Bronchial epithelial cell (primary cell): ENCODE measurements at regions not wholly inside any gene's neighbourhood (a gene's known extent, or its start where the extent isn't known, plus 50 kb on each side); places are given as distances from the start of the nearest gene placed in this dataset.
A peak's percentile ranks its signal among the peaks of the same experiment; 100 is the strongest.

ENCODE experiments used
- DNase-seq: peaks from one replicate; pipeline ENCODE4 v3.0.0-alpha.2; 2010; ENCODE audit warnings: low read depth
- FAIRE-seq: peaks from 2 replicates; lab custom pipeline; 2011; peaks lifted over from hg19 to GRCh38; lab: Jason Lieb, UNC
- H3K27me3 ChIP-seq: 2 replicates; pipeline ENCODE4 v1.5.1; 2011; ENCODE audit warnings: low read length; ENCODE audit not compliant: control insufficient read depth, insufficient read depth
- H3K36me3 ChIP-seq: 2 replicates; pipeline ENCODE4 v1.5.1; 2011; ENCODE audit warnings: low read length; ENCODE audit not compliant: control insufficient read depth, insufficient read depth
- H3K4me3 ChIP-seq: 2 replicates; pipeline ENCODE4 v1.5.1; 2011; ENCODE audit warnings: mild to moderate bottlenecking, low read depth, low read length, control low read depth
- TF ChIP-seq, protein P1 (sequence below): IDR thresholded peaks from 2 replicates; pipeline ENCODE4 v1.5.1; 2011; ENCODE audit warnings: mild to moderate bottlenecking, moderate library complexity, low read length, control low read depth, inconsistent platforms; ENCODE audit not compliant: insufficient read depth, severe bottlenecking

DNA sequence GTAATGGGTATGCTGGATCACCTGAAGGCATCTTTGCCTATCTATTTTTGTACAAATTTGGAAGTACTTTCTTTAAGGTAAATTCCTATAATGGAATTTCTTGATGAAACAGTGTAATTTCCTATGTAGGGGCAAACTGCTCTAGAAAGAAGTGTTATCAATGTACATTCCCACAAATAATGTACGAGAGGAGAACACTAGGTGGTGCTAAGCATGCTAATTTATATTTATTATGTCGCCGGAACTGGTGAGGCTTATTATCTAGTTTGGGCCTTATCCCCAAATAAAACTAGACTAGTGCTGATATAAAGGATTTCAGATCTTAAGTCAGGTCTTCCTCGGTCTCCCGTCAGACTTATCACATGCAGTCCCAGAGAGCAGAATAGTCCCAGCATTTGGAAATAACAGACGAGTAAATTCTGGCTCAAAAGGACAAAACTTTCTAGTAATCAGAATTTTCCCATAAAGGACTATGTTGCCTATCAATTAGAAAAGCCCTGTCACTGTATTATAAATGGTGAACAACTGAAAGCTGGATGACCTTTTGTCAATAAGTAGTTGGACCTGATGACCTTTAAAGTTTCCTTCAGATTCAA, 86.9 kb upstream of the RBBP8 start:
- TF ChIP-seq, protein P1, sequence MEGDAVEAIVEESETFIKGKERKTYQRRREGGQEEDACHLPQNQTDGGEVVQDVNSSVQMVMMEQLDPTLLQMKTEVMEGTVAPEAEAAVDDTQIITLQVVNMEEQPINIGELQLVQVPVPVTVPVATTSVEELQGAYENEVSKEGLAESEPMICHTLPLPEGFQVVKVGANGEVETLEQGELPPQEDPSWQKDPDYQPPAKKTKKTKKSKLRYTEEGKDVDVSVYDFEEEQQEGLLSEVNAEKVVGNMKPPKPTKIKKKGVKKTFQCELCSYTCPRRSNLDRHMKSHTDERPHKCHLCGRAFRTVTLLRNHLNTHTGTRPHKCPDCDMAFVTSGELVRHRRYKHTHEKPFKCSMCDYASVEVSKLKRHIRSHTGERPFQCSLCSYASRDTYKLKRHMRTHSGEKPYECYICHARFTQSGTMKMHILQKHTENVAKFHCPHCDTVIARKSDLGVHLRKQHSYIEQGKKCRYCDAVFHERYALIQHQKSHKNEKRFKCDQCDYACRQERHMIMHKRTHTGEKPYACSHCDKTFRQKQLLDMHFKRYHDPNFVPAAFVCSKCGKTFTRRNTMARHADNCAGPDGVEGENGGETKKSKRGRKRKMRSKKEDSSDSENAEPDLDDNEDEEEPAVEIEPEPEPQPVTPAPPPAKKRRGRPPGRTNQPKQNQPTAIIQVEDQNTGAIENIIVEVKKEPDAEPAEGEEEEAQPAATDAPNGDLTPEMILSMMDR = peak; percentile 43
- no peaks in the 10 kb centered on the region for H3K36me3 ChIP-seq
- H3K27me3 ChIP-seq = no peaks in the 10 kb centered on the region
- no peak for FAIRE-seq
- H3K4me3 ChIP-seq = no peak overlapping the region
- peak; percentile 64 for DNase-seq

DNA sequence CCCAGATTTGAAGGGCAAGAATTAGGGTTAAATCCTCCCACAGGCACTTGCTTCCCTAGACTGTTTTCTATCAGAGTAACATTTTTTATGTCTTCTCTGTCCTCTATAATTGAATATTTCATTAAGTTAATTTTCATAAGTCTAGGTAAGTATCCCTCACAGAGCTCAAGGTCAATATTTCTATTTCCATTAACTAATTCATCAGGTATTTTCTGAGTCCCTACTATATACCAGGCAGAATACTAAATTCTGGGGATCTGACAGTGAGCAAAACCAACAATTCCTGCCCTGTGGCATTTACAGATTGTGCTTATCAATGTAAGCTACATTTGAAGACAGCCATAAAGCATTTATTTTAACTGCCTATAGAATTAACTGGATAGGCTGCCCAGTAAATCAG, 86.4 kb upstream of the RBBP8 start:
- no peaks in the 10 kb centered on the region for H3K27me3 ChIP-seq
- FAIRE-seq = no peak
- H3K4me3 ChIP-seq = no peak overlapping the region
- H3K36me3 ChIP-seq = no peaks in the 10 kb centered on the region
- TF ChIP-seq, protein P1 = no peak
- DNase-seq = no peak

DNA sequence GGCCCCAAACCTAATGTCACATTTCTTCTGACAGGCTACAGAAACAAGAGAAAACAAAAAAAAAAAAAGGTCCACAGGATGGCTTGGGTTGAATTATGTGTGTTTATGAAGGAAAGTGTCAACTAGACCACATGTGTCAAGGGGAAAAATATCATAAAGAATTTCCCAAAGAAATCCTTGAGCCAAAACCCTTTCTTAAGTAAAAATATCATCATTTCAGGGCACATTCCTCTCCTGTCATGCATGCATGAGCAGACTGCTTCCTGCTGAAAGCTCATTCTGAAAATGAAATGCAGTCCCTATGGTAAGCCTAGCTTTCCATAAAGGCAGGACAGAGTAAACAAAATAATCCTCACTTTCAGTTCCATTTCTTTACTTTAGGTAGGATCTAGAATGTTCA, 85.7 kb upstream of the RBBP8 start:
- TF ChIP-seq, protein P1 = no peak
- Histone ChIP-seq H3K36me3 (no peaks in the 10 kb centered on the region), H3K27me3 (no peaks in the 10 kb centered on the region), H3K4me3 (no peak overlapping the region)
- FAIRE-seq (no peak), DNase-seq (no peak)

DNA sequence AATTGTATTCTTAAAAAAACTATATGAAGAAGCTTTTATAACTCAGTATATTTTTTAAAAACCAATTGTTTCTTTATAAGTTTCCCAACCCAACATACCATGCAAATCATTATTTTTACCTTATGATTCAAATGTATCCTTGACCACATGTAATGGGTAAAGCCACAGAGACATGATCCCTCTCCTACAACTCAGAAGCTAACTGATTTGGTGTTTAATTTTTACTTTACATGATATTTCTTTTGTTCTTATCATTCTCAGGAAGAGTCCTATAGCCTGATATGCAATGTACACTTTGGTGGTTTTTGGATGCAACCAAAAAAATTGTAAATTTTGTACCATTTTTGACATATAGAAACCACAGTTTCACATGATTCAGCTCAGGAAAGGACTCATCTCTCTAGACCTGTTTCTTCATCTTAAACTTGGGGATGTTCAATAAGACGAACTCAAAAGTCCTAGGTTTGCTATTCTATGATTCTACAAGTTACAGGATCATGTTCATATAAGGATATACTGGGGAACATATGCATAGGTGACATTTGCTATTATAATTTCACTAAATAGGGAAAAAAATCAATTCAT, 85.2 kb upstream of the RBBP8 start:
- TF ChIP-seq, protein P1 = no peak
- no peak overlapping the region for H3K4me3 ChIP-seq
- no peaks in the 10 kb centered on the region for H3K36me3 ChIP-seq
- FAIRE-seq (no peak), DNase-seq (no peak)
- no peaks in the 10 kb centered on the region for H3K27me3 ChIP-seq

DNA sequence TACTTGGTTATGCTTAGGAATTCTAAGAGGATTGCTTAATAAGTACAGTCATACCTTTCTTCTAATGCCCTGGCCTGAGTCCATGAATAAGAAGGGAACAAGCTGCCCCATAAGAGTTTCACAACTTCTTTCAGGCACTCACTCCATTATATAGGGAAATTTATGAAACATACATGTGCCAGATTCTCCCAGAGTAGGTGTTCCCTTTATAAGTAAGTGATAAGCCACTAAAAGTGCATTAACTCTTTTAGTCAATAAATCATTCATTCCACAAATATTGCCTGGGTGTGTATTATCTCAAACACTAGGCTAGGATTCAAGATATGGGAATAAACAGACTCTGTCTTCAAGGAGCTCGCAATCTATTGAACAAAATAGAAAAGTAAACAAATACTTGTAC, 84.5 kb upstream of the RBBP8 start:
- H3K4me3 ChIP-seq = no peak overlapping the region
- no peaks in the 10 kb centered on the region for H3K36me3 ChIP-seq
- H3K27me3 ChIP-seq = no peaks in the 10 kb centered on the region
- TF ChIP-seq, protein P1 = no peak
- peak; percentile 92 for DNase-seq
- FAIRE-seq = no peak

DNA sequence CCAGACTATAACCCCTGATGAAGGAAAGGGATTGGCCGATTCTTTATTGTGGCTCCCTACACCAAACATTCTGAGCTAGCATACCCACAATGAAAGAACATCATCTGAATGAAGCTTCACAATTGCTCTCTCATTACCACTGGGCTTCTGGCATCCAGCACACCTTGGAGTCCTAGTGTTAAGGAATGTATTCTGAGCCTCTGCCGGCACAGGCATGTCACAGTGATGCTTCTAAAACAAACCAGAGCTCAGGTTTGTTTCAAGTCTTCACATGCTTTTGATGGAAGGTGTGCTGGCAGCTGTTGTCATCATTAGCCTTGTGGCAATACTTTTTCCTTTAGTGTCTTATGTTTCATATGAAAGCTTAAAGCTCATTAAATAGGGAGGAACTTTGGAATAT, 76.3 kb upstream of the RBBP8 start:
- peak; percentile 97 for DNase-seq
- FAIRE-seq = peak; percentile 99
- Histone ChIP-seq H3K4me3 (no peak overlapping the region), H3K27me3 (no peaks in the 10 kb centered on the region), H3K36me3 (no peaks in the 10 kb centered on the region)
- TF ChIP-seq, protein P1 = no peak
